ENCODE measurements at regions not wholly inside any gene's neighbourhood (a gene's known extent, or its start where the extent isn't known, plus 50 kb on each side); places are given as distances from the start of the nearest gene placed in this dataset.

DNA sequence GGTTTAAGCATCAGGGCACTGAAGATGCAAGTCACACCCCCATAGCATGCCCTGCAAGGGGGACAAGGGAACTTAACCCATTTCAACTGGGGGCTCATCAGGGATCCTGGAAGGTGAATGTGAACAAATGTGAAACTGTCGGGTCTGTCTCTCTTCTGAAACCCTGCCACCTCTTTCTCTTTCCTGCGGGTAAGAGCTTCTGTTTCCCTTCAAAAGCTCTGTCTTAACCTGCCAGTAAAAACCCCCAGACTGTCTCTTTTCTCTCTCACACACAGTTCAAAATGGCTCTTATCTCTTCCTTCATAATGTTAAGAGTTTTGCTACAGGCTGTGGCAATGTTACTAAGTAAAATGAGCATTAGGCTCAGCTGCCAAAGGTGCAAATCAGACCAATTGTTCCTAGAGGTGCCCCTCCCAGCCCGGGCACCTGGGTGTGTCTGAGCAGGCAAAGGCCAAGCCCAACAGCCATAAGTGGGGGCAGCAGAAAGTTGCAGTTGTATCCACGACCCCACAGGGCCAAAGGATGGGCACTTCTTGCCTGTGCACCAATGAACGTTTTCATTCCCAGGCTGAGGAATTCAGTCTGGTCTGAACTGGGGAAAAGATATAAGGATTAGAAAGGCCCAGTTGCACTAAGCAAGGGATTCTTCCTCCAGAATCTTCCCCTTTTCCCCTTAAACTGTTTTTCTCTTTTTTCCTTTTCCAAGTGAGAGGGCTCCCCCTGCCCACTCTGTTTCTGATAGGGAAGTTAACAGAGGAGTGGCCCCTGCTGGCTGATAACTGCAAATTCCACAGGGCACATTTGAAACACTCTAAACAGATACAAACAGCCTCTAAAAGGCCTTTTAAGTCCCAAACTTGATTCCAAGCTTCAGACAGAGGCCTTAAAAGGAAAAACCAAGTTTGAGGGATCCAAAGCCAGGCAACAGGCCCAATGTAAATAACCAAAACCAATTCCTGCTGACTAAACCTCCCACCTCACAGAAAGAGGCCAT, 113.8 kb upstream of the EPHA6 start:
- DNase-seq (no peak), ATAC-seq (ENCODE audit: insufficient read depth, low FRiP score) (no peak)
- Histone ChIP-seq H3K36me3 (ENCODE audit: control insufficient read depth in 4 of 4, insufficient read depth in 4 of 4, low read length in 4 of 4) (no peaks in the 10 kb centered on the region), H3K4me1 (ENCODE audit: control insufficient read depth in 5 of 5, insufficient read depth in 5 of 5, low read length in 5 of 5) (no peaks in the 10 kb centered on the region), H3K27me3 (ENCODE audit: control insufficient read depth in 3 of 3, insufficient read depth in 3 of 3, low read length in 2 of 3) (no peaks in the 10 kb centered on the region), H3K4me3 (no peak overlapping the region), H3K9me3 (ENCODE audit: control insufficient read depth in 4 of 4, insufficient read depth in 3 of 4, low read length in 3 of 4) (peaks cover 0 to 10% (median 0%) of the 10 kb centered on the region in 4 donors), H3K27ac (ENCODE audit: low read depth in 1 of 2, low read length in 1 of 2) (no peak overlapping the region), H3K9ac (ENCODE audit: insufficient read depth in 1 of 2, low read length in 2 of 2) (no peak overlapping the region)
- TF ChIP-seq, protein P1, sequence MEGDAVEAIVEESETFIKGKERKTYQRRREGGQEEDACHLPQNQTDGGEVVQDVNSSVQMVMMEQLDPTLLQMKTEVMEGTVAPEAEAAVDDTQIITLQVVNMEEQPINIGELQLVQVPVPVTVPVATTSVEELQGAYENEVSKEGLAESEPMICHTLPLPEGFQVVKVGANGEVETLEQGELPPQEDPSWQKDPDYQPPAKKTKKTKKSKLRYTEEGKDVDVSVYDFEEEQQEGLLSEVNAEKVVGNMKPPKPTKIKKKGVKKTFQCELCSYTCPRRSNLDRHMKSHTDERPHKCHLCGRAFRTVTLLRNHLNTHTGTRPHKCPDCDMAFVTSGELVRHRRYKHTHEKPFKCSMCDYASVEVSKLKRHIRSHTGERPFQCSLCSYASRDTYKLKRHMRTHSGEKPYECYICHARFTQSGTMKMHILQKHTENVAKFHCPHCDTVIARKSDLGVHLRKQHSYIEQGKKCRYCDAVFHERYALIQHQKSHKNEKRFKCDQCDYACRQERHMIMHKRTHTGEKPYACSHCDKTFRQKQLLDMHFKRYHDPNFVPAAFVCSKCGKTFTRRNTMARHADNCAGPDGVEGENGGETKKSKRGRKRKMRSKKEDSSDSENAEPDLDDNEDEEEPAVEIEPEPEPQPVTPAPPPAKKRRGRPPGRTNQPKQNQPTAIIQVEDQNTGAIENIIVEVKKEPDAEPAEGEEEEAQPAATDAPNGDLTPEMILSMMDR (IDR thresholded peaks at IDR 0.05; ENCODE audit: control extremely low read depth, extremely low read depth), result no peak
- 63 to 76% methylated on average over 5 of the region's 5 CpGs for WGBS, 2 donors

DNA sequence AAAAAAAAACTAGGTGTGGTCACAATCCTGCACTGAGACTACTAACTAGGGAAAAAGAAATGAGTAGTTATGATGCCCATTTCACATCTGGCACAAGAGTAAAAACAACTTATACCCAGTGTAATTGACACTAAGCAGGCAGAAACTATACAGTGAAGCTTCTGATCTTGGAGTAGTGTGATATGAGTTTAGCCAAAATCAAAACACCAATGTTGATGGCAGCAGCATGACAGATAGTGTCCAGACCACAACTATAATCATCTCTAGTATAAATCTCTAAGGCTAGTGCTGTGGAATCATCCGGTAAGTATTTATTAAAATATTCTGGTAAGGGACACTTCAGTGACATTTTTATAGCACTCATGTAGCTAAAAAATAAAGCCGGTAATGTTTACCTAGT, 108.5 kb upstream of the EPHA6 start:
- Histone ChIP-seq H3K4me1 (ENCODE audit: control insufficient read depth in 5 of 5, insufficient read depth in 5 of 5, low read length in 5 of 5) (no peaks in the 10 kb centered on the region), H3K9ac (ENCODE audit: insufficient read depth in 1 of 2, low read length in 2 of 2) (no peak overlapping the region), H3K4me3 (no peak overlapping the region), H3K27me3 (ENCODE audit: control insufficient read depth in 3 of 3, insufficient read depth in 3 of 3, low read length in 2 of 3) (no peaks in the 10 kb centered on the region), H3K36me3 (ENCODE audit: control insufficient read depth in 4 of 4, insufficient read depth in 4 of 4, low read length in 4 of 4) (no peaks in the 10 kb centered on the region), H3K27ac (ENCODE audit: low read depth in 1 of 2, low read length in 1 of 2) (no peak overlapping the region), H3K9me3 (ENCODE audit: control insufficient read depth in 4 of 4, insufficient read depth in 3 of 4, low read length in 3 of 4) (peaks cover 0 to 8% (median 0%) of the 10 kb centered on the region in 4 donors)
- DNase-seq, result no peak
- TF ChIP-seq, protein P1 (IDR thresholded peaks at IDR 0.05; ENCODE audit: control extremely low read depth, extremely low read depth), result no peak
- no peak for ATAC-seq (ENCODE audit: insufficient read depth, low FRiP score)
- WGBS, 2 donors, result 77 to 82% methylated on average over 2 of the region's 2 CpGs

DNA sequence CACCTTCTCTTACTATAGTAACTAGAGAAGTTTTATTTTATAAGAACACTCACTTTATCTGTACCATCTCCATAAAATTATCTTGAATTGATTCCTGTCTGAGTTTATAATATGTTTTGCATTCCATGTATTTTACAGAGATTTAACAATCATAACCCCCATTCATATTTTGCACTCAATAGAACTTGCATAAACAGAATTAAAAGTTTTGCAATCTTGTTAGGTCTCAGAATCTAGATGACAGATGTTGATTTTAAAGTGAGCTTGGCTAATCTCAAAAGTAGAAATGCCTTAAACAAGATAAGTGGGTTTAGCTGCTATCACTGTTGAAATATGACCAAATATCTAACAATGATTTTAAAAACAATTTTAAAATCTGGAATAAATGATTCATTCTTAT, 107.9 kb upstream of the EPHA6 start:
- no peak overlapping the region for H3K9ac ChIP-seq (ENCODE audit: insufficient read depth in 1 of 2, low read length in 2 of 2)
- ATAC-seq (ENCODE audit: insufficient read depth, low FRiP score), result no peak
- peaks cover 0 to 8% (median 0%) of the 10 kb centered on the region in 4 donors for H3K9me3 ChIP-seq (ENCODE audit: control insufficient read depth in 4 of 4, insufficient read depth in 3 of 4, low read length in 3 of 4)
- H3K36me3 ChIP-seq (ENCODE audit: control insufficient read depth in 4 of 4, insufficient read depth in 4 of 4, low read length in 4 of 4), result no peaks in the 10 kb centered on the region
- H3K4me3 ChIP-seq, result no peak overlapping the region
- no peaks in the 10 kb centered on the region for H3K27me3 ChIP-seq (ENCODE audit: control insufficient read depth in 3 of 3, insufficient read depth in 3 of 3, low read length in 2 of 3)
- DNase-seq, result no peak
- TF ChIP-seq, protein P1 (IDR thresholded peaks at IDR 0.05; ENCODE audit: control extremely low read depth, extremely low read depth), result no peak
- no peak overlapping the region for H3K27ac ChIP-seq (ENCODE audit: low read depth in 1 of 2, low read length in 1 of 2)
- H3K4me1 ChIP-seq (ENCODE audit: control insufficient read depth in 5 of 5, insufficient read depth in 5 of 5, low read length in 5 of 5), result no peaks in the 10 kb centered on the region

All from lung (tissue), 11 donors.